IPS DF 4.7 (cell line): ENCODE measurements at regions not wholly inside any gene's neighbourhood (a gene's known extent, or its start where the extent isn't known, plus 50 kb on each side); places are given as distances from the start of the nearest gene placed in this dataset.

Experiments used
- DNase-seq: peaks from one replicate; pipeline ENCODE4 v3.0.0-alpha.2; 2013; ENCODE audit warnings: low spot score; ENCODE audit errors: extremely low read depth

DNA sequence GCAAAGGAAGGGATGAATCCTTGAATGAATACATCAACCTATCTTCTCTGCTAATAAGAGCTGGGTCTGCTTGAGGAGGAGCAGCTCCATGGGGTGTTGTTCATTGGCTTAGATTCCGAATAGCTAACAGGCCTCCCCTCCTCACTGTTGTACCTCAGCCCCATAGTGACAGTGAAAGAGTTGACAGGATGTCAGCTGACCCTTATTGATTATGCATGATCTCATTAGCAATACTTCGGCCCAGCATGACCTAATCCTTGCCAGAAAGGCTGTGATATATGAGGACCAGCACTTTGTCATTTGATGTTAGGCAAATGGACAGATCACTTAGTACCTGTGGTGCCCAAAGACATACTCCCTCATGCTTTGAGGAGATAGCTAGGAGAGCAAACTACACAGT is 1333.7 kb upstream of the CELF4 start:
- no peak for DNase-seq

DNA sequence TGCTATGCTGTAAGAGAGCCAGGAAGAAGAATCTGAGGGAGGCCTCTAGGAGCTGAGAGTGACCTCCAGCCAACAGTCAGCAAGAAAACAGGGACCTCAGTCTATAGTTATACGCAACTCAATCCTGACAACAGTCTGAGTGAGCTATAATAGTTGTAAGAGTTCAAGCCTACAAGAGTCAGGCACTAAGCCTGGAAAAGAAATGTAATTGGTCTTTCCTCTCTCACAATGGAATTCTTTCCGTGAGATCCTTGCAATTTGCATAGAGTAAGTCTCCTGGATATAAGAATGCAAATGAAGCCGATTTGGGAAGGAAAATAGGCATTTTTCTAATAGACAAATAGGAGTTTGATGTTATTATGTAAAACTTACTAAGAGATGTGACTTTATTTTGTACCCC is 1332.6 kb upstream of the CELF4 start:
- DNase-seq = no peak

- DNase-seq = no peak
Measured at GRCh38 chr18:38895560-38895959, 1330.0 kb upstream of the CELF4 start.

- no peak for DNase-seq
Measured at GRCh38 chr18:38887671-38888020, 1322.0 kb upstream of the CELF4 start.

DNA sequence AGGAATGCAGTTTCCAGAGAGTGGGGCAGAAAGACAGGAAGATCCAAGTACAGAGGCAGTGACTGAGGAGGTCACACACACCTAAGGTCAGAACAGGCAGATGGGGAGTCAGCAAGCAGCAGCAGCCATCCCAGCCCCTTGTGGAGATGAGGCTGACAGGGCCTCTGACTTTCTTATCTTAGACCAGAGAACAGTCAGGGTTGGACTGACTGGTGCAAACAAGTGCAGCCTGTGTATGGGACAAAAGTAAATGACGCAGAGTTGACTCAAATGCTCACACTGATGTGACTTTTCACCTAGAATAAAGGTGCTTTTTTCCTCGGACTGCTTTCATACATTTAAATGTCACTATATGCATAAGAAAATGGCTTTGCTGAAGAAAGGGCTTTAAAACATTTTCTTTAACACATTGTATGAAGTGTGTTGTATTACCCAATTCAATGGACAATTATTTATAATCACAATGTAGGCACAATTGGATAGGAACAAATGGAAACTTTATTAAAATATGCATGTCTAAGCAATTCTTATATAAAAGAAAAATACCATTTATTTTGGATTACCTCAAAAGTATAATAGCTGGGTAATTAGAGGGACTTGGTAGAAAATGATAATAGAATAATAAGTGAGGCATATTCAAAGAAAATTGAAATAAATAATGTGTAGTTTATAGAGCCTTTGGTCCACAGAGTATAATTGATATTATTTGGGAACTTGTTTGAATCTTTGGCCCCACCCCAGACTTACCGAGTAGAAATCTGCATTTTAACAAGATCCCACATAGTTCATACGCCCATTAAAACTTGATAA is 1321.5 kb upstream of the CELF4 start:
- no peak for DNase-seq

- DNase-seq = no peak
Measured at GRCh38 chr18:38886235-38886634, 1320.6 kb upstream of the CELF4 start.

DNA sequence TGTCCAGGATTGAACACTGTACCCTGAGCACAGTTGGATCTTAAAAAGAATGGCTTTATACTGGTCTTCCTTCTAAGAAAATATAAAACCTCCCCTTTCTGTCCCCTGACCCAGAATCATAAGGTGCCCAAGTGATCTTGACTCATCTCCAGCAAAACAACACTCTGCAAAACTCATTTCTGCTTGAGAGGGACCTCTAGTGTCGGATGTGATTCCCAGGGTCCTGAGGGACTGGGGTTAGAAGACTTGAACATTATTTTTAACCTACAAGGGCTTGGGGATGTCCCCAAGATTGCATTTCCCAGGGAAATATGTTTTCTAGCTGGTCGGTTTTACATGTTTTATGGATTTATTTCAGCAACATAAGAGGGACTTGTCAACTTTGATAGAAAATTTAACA is 1318.5 kb upstream of the CELF4 start:
- DNase-seq = no peak

DNA sequence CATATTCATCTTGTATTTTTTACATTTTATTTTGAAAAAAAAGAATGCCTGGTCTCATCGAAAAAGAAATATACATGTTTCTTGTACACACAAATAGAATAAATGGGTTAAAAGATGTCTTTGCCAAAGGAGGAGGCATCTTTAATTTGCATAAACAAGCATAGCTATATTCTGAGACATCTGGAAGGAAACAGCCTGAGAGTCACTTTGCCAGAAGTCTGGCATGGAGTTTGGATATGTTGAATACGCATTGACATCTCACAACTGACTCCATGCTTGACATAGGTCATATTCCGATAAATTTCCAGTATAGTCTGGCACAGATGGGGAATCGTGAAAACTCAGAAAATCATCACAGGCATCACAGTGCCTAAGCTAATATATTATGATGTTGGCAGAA is 1317.5 kb upstream of the CELF4 start:
- no peak for DNase-seq

DNA sequence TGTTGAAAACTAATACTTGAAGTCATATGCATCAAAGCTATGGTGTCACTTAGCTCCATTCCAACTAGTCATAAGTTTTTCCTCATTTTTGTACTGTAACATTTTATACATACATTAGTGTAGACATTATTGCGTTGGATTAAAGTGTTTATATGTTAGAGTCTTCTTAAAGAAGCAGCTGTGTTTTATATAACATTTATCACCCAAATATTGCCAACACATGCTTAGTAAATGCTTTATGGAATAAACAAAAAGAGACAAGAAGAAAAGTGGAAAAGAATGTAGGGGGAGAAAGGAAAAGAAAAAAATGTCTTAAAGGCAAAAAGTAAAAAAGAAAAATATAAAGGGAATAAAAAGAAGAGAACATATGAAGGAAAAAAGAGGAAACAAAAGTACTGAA is 1314.3 kb upstream of the CELF4 start:
- no peak for DNase-seq

GRCh38 chr18:38872342-38872741 is 1306.7 kb upstream of the CELF4 start:
- no peak for DNase-seq

DNA sequence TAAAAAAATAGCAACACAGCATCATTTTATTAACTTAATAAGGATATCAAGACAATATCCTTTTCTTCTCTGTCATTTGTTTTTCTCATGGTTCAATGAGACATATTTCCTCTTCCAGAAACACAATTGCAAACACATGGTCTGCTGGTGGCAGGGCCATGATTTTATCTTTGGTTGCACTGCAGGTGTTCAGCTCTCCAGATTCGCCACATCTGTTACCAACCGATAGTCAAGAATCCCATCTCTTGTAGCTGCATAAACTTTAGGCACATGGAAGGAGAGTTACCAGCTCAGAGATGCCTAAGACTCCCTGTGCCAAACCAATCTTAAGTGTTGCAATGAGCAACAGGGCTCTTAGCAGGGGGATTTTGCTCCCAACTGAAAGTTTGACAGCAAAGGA is 1303.2 kb upstream of the CELF4 start:
- DNase-seq = no peak

GRCh38 chr18:38867680-38868079 is 1302.1 kb upstream of the CELF4 start:
- DNase-seq = no peak

- no peak for DNase-seq
Measured at GRCh38 chr18:38851526-38851925, 1285.9 kb upstream of the CELF4 start.

DNA sequence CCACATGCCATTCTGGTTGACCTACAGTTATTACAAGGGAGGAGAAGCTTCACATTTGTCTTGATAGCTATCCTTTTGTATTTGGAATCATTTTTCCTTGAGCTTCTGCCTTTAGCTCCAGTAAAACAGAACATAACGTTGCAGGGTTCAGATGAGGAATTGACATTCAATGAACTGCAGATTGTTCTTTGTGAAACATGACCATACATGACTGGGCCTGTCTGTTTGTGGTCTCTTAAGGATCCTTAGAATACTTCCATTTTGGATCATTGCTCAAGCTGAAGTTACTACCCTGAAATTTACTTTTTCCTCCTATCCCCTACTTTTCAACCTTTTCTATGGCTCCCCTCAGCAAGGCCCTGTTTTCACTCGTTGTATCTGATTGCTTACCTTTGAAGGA is 1281.7 kb upstream of the CELF4 start:
- no peak for DNase-seq

DNA sequence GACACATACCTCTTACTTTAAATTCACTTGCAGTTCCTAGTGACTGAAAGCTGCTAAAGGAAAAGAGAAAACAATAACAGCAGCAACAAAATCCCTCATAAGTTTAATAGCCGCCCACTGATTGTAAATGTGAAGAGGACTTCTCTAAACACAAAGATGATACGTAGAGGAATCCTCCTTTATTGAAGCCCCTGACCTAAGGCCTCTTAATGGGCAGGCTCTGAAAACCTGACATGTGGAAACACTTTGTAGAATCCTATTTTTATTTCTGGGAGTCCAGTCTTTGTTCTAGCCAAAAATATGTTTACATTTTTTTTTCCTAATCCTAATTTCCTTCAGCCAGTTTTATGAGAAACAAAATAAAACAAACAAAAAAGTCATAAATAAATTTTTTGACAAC is 1277.7 kb upstream of the CELF4 start:
- no peak for DNase-seq

DNA sequence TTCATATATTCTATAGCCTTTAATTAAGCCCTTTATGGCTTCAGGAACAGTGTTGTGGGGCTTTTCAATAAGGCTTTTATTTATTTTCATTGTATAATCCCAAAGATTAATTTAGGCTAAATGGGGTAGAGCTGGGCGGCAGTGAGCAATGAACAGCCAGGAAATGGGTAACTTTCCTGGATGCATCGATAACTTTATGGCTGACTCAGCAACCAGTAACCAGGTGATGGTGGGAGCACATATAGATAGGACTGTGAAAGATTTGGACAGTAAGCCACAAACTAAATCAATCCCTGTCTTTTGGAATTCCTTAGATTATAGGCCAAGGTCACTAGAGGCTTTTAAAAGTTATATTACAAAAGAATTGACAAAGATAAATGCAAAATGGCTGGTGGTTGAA is 1260.6 kb upstream of the CELF4 start:
- no peak for DNase-seq

- no peak for DNase-seq
Measured at GRCh38 chr18:38811209-38811608, 1245.6 kb upstream of the CELF4 start.

DNA sequence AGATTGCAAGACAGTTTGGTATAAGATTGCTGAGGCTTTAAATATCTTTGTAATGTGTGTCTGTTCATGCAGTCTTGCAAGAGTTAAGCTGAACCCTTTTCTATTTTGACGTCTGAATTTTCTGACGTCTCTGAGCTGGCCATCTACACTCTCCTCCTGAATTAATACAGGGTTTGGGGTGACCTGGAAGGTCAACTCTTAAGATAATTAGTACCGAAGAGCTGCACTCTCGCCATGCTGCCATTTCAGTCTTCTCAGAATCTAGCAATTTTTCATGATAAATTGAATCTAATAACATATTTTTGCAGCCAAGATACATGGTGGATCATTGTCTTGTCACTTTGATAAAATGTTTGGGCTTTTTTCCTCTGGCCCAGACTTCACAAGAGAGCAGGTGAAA is 1245.2 kb upstream of the CELF4 start:
- no peak for DNase-seq

DNA sequence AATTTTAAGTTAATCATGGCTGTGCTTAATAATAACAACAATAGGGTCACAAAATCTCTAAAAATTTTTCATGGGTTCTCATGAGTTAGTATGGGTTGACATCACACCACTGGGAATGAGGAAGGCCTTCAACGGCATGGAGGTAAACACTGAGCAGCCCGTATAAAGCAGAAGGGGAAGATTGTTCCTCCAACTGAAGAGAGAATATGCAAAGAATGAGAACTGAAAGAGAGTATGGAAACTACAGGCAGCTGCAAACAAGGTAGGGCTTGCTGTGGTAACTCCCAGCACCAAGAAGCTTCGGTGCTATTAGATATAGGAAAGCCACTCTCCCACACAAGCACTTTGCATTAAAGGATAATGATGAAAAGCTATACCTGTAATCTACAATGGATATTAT is 1242.3 kb upstream of the CELF4 start:
- DNase-seq = no peak

GRCh38 chr18:38805256-38805655 is 1239.7 kb upstream of the CELF4 start:
- no peak for DNase-seq

GRCh38 chr18:38801640-38802039 is 1236.0 kb upstream of the CELF4 start:
- DNase-seq = peak; percentile 11

DNA sequence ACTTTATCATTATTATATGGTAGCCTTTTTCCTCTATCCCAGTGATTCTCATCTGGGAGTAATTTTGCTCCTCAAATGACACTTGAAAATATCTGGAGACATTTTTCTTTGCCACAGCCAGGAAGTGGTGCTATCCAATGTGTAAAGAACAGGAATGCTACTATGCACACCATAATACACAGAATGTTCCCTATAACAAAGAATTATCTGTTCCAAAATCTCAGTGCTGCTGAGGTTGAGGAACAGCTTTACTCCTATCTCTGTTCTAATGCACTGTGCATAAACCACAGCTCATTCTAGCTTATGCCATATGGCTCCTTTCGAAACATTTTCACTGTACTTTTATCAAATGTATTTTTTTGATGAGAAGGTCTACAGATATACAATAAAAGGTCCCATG is 1231.2 kb upstream of the CELF4 start:
- no peak for DNase-seq

- no peak for DNase-seq
Measured at GRCh38 chr18:38792731-38793130, 1227.1 kb upstream of the CELF4 start.

DNA sequence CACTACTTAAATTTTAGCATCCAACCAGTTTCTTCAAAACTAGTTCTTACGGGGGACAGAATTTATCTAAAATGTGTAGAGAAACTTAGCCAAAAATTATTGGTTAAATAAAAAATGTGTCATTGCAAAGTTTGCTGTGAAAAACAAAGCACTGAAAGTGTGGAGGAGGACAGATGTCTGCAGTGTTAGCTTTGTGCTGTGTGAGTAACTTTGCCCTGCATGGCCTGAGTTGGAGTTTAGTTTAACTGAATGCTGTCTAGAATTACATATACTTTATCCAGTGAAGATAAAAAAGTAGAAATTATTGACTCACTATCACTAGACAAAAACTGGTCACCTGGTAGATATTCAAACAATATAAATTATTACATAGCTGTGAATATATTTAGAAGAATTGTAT is 1225.2 kb upstream of the CELF4 start:
- DNase-seq = no peak
